LoVo (cell line): ENCODE measurements at regions not wholly inside any gene's neighbourhood (a gene's known extent, or its start where the extent isn't known, plus 50 kb on each side); places are given as distances from the start of the nearest gene placed in this dataset.

Source experiments
- DNase-seq: peaks from one replicate; pipeline ENCODE4 v3.0.0-alpha.2; 2016; ENCODE audit warnings: low spot score

DNA sequence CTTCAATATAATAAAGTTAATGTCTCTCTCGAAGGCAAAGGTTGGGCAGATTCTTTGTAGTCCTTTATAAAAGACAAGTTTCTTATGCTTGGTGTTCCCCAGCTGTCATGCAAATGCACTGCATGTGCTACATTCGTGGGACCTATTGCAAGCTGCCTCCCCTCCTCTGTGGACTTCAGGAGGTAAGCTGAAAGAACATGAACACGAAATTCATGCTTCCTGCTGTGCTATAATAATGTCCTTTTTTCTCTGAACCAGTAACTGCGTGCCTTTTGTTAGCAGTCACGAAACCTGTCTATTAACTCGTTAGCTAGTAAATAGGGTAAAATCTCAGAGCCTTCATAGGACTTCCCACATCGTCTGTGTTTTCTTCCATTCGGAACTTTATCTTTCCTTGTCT is 363.5 kb downstream of the CDH9 start:
- DNase-seq: no peak

DNA sequence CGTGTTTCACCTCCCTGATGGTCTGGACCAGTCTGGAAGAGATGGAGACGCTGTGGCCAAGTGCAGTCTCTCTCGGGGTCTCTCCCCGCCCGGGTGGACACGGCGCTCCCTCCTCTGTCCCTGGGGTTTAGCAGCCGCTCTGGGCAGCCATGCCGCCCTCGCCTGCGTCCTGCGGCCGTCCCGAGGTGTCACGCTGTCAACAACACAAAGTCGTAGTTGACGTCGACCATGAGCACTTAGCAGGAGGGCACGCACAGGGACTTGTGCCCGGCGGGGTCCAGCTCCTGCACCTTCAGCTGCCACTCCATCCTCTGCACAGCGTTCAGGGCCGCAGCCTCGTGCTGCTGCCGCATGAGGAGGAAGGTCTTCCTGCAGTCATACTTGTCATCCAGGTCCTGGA is 368.9 kb downstream of the CDH9 start:
- DNase-seq: no peak

DNA sequence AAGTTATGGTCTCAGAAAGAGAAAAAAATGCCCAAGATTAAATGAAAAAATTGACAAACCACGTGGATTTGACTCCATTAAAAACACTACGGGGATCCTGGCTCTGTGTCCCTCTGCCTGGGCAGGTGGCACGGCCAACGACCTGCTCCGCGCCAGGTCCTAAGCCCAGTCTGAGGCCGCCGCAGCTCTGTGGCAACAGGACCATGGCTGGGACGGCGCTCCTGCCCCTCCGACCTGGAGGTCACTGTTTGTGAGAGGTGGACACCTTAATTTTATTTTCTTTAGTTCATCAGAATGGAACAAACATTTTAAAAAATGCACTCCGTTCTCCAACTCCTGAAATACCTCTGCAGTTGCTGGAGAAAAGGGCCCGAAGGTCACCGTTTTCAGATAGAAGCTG is 369.4 kb downstream of the CDH9 start:
- DNase-seq: no peak

DNA sequence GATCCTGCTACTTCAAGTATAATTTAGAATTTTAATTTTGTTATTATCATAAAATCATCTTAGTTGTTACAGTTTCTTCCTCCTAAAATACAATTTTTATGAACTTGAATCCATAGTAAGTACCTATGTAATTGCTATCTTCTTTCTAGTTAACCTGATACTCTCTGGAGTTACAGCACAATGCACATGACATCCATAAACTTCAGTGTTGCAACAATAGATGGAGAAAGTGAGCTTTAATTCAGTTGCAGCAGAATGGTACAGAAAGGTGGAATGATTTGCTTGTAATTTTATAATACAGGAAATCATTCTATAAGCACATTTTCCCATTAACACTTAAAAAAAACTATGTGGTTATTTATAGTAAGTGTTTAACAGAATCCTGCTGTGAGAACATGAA is 372.0 kb downstream of the CDH9 start:
- DNase-seq: no peak

DNA sequence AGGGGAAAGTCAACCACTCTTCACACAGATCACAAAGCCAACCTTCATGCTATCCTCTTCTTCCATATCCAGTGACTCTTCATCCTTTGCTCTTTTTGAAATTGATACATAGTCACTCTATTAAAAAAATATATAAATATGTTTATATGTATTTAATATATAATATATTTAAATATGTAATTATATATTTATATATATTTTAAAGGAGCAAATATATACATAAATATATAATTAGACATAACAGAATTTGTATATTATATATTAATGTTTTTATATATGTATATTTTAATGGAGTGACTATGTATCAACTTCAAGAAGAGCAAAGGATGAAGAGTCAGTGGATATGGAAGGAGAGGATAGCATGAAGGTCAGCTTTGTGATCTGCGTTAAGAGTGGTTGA is 374.9 kb downstream of the CDH9 start:
- DNase-seq: no peak

DNA sequence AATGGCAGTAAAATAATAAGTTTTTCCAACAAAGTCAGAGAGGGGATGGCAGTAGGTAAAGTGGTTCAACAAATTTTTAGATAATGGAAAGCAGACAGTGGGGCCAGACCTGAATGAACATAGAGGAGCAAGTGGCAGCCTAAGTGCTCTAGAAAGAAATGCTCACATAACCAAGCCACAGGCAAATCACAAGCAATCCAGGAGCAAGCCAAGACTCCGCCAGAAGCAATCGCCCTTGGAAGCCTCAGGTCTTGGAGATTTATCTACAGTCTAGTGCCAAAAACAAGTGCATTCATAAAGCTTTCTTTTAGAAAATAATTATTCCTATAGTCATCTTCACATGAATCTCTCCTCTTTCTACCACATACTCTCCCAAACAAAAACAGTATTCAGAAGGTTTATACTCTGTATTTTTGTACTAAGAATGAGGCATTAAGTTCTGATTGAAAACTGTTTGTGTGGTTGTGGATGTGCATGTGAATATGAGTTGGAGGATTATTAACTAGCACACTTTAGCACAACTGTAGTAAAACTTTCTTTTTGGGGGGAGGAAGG is 375.5 kb downstream of the CDH9 start:
- DNase-seq: no peak

DNA sequence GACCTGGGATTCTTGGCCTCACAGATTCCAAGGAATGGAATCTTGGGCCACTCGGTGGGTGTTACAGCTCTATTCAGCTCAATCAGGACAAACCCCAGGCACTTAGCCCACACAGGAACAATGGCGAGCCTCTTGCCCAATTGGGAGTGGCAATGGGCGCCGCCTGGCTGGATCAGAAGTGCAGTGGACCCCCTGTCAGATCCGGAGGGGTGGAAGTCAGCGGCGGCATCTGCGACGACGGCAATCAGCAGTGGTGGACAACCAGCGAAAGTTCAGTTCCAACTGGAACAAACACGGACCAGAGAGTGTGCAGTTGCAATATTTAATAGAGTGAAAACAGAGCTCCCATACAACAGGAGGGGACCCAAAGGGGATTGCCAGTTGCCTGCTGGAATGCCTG is 378.3 kb downstream of the CDH9 start:
- no peak for DNase-seq

DNA sequence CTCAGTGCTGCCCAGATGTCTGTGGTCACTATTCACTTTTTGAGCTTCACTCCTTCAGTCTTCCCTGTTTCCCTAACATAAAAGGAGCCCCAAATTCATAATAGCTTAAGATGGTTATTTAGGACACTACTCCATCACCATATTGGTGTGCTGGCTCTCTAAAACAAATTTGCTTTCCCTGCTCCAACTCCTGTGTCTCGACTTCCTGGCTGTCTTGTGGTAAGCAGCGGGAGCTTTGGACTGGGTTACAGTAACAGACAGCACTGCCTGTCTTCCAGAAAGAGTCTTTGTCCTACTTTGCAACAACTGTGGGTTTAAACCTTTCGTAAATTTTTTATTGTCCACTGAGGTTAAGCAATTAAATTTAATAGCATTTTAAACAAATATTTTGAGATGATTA is 389.4 kb downstream of the CDH9 start:
- DNase-seq: no peak

DNA sequence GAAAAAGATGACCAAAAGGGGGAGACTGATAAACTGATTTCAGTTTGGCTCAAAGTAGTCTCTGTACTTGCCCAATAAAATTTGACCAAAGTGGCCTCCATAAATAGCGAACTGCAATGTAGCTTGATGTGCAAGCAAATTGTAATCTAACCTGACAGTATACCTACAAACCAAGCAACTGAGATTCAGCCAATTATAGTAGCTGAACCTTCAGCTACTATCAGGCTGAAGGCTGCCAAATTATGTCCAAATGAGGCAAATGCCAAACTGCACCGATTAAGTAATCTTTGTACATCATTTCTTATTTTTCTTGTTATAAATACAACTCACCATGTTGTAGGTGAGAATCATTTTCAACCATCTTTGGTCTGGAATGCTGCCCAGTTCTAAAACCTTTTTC is 390.6 kb downstream of the CDH9 start:
- no peak for DNase-seq

DNA sequence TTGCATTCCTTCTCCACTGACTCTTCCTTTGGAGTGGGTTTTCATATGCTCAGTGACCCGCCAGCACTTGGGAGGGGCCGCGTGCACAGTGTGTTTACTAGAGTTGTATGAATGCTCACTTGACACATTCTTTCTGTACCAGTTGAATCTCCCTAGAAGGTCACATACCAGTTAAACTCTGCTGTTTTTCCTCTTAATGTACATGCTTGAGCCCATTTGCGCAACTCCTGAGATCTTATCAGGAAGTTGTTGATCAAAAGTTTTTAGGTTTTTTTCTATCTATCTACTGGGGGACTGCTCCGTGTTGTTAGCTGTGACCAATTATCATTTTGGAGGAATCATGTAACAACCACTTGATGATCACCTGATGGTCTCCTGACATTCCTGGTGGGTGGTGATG is 392.7 kb downstream of the CDH9 start:
- no peak for DNase-seq

DNA sequence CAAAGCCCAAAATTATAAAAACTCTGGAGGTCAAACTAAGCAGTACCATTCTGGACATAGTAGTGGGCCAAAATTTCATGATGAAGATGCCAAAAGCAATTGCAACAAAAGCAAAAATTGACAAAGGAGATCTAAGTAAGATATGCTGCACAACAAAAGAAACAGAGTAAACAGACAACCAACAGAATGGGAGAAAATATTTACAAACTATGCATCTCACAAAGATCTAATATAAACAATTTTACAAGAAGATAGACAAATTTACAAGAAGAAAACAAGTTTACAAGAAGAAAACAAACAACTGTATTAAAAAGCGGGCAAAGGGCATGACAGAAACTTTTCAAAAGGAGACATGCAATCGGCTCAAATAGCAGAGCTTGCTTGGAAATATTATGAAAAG is 396.9 kb downstream of the CDH9 start:
- no peak for DNase-seq

DNA sequence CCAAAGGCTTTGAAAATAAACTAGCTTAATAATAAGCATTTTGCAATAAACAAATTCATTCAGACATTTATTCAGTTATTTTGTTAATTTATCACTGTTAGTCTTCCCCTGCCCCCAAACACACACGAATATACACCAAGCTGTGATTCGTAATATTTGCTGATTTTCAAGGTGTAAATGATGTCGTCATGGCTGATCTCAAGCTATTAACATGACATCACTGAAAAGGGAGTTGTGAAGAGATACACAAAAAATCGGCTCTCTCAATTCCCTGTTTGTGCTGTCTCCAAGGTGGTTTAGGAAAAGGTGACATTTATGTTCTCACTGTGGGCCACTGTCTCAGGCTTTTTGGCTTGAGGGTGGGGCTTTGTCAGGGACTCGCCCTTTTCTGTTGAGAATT is 413.3 kb downstream of the CDH9 start:
- no peak for DNase-seq

DNA sequence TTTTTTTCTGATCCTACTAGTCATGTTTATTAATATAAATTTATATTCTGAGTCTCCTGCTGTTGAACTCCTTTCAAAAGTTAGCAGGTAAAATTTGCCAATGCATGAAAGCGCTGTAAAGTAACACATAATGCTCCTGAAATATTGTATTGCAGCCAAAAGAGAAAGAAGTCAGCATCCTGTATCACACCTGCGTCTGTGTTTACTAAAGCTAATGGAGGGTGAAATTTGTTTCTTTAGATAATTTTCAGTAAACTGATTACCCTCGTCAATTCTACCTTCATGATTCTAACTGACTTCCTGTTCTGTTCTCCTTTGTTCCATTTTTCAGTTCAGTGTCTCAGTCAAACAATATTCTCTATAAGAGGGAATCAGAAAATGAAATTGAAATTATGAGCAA is 415.4 kb downstream of the CDH9 start:
- DNase-seq: no peak

DNA sequence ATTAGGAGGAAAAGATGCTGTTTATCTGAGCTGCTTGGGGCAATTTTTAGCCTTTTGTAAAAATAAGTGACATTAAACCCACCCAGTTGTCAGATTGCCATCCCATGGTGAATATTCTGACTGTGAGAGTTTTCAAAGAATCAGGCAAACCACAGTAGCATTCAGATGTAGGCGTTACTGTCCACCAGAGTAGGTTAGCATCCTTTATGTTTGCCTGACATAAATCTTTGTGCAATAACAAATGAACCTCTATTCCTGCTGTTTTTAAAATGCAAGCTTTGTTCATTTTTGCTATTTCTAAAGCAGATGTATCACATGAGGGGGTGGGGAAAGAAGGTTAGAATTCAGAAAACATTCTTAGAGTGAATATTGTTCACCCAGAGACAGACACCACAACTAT is 427.8 kb downstream of the CDH9 start:
- no peak for DNase-seq

DNA sequence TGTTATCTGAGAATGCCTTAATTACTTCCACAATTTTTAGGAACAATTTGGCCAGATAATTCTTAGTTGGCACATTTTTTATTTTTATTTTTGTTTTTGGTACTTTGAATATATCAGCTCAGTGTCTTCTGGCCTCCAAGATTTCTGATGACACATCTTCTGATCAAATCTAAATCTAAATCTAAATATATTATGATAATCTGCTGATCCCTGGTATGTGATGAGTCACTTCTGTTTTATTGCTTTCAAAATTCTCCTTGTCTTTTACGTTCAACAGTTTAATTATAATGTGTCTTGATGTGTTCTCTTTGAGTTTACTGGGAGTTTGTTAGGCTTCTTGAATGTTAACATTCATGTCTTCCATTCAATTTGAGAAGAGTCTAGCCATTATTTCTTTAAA is 436.8 kb downstream of the CDH9 start:
- no peak for DNase-seq

DNA sequence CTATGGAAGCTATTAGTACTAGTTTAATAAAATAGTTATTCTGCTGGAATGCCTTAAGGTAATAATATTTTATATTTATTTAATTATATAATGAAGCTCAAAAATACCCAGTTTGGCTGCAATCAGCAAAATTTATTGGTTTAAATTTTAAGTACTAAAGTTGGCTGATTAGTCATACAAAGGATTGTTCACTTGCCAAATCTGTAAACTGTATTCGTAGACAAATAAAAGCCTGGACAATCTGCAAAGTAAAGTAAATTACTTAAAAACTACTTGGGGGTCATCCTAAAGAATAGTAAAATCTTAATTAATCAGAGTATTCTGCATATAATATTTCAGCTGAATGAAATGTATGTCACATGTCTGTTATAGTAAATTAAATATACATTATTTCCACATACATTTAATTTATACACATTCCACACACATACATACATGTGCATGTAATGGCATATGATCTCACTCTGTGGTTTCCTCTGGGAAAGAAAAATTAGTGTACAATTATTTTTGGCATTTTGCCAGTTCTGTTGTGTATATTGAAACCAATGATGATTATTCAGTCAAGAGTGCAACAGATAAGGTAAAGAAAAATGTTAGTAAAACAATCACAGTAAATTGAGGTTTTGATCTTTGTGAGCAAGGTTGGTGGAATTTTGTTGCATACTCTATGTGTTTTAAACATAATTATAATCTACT is 455.9 kb downstream of the CDH9 start:
- no peak for DNase-seq

DNA sequence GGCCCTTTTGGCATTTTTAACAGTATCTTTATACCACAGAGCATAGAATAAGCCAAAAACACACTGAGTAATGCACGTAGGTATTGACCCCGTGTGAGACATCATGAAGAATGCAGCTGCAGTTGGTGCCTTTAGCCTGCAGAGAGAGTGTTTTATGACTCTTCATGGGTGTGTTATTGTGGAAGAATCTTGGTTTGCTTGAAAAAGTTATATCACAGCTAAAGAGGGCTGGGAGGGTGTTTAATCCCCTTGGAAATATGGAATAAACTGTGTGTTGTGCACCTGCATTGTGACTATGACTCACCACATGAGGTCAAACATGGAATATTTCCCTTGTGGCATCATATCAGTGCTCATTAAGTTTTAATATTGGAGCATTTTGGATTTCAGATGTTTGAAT is 458.7 kb downstream of the CDH9 start:
- DNase-seq: no peak

DNA sequence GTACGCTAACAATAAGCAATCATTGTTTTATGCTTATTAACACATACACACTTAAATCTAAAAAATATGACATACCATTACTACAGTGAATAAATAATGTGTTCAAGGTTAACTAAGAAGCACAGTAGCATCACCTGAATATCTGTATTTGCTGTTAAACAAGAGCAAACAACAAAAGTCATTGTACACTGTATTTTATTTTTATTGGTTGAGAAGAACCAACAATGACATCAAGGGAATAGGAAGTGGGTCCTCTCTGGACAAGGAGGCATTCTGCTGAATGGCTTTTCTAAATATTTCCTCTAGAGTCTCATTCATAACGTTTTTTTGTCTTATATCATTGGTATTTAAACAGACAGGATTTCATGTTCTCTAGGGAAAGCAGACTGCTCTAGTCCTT is 460.4 kb downstream of the CDH9 start:
- no peak for DNase-seq

DNA sequence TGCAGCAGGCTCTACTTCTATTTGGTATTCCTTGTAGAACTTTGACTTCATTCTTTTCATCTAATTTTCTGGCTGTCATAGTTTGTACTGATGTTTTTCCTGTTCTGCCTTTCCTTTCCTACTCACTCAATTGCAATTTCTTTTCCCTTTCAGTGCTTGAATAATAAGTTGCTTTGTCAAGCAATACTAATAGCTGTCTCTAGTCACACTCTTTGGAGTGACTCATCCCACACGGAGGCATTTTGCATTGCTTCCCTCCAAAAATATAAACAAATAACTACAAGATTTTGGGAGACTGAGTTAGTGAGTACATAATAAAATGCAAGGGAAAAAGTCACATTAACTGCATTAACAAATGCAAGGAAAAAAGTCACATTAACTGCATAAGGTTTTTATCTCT is 465.9 kb downstream of the CDH9 start:
- DNase-seq: no peak

DNA sequence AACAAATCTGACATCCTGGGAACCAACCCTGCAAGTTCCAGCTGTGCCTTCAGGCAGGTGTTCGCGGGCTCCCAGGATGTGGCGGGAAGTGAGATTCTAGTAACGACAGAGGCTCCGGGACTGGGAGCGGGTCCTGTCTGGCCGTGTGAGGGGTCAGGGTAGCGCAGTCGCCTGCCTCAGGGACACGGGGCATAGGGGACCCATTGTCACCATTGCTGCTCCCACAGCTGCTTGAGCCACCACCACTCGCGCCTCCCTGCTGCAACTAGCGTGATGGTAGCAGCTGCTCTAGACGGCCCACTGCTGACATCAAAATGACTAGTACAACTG is 468.5 kb downstream of the CDH9 start:
- DNase-seq: no peak

DNA sequence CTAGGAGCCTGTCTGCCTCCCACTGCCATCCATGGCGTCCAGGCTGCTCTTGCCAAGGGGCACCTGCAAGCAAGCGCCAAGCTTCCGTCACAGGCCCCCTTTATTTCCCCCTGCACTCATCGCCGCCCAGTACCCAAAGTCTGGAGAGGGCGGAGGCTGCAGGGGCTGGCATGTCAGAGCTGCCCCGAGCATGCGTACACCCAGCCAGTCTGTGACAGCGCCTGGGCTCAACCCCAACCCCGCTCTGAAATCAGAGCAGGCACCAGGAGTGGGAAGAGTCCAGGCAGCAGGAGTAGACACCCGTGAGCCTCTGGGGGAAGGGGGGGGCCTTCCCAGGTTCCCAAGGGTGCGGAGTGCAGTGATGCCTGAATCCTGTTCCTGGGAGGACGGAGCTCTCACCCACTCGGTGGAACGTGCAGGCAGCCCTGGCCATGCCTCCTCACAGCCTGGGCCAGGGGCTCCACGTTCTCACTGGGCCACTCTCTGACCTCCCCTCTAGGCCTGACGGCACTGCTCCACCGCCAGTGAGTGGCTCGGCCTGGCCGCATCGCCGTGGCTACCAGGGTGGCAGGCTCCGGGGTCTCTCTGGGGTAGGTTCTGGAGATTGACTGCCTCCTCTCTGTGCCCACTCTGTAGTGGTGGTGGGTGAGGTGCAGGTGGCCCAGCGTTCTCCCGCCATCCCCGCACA is 469.0 kb downstream of the CDH9 start:
- no peak for DNase-seq

DNA sequence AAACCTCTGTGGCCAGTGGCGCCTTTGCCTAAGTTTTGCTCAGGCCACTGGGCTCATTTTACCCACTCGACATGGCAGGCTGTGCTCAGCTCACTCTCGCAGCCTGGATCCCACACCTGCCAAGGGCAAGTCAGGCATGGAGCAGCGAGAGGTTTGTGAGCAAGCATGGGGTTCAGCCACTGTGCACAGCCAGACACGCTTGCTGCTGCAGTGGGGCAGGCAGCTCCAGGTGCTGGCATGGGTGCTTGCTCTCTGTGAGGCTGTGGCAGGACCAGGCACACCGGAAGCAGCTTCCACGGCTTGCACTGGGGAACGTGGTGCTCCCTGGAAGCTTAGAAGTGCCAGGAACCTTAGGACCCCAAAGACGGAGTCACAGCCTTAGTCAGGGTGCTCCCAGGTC is 470.1 kb downstream of the CDH9 start:
- no peak for DNase-seq

DNA sequence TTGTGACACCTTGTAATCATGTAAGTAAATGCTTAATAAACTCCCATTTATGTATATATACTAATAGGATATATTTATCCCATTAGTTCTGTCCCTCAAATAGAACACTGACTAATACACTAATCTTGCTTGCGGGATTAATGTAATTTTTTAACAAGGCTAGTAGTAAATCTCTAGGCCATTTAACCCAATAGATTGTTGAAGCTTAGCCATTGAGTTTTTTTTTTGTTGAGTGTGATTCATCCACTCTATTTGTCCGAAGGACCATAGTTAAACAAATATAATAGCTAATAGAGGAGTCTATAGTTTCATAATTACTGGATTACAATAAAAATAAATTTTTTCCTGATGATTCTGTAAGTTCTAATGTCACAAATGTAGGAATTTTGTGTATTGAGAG is 474.4 kb downstream of the CDH9 start:
- no peak for DNase-seq

DNA sequence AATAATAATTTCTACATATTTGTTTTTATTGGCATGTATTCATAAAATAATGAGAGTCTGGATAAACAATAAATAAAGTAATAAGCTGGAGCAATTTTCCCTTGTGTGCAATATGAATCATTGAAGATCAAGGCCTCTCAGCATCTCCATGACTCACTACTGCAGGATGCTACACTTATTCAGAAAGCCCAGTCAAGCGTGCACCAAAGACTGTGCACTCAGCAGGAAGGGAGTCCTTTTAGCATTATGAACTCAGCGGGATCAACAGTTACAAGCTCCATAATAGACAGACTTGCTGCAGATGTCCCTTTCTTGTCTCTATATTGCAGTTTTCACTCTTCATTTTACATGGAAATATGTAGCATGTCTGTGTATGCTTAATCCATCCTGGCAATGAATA is 485.3 kb downstream of the CDH9 start:
- DNase-seq: no peak
